Endothelial cell of umbilical vein (primary cell): ENCODE measurements at regions not wholly inside any gene's neighbourhood (a gene's known extent, or its start where the extent isn't known, plus 50 kb on each side); places are given as distances from the start of the nearest gene placed in this dataset.

Experiments
- EZH2 ChIP-seq: IDR thresholded peaks from 2 replicates; pipeline ENCODE4 v1.6.1; 2012; ENCODE audit warnings: borderline replicate concordance, low read depth, mild to moderate bottlenecking, moderate library complexity, low read length, inconsistent platforms; ENCODE audit not compliant: severe bottlenecking
- POLR2A ChIP-seq: IDR thresholded peaks from 2 replicates; pipeline ENCODE4 v1.6.1; 2012; ENCODE audit warnings: low read depth, mild to moderate bottlenecking, control low read depth, low read length
- TF ChIP-seq, protein P1 (sequence below): IDR thresholded peaks from 2 replicates; pipeline ENCODE4 v1.6.1; 2011; ENCODE audit not compliant: insufficient read depth, insufficient read length
- TF ChIP-seq, protein P2 (sequence below), 2 donors: IDR thresholded peaks; 1 replicate in 1 of 2; 2 replicates in 1 of 2; pipeline ENCODE4 v1.5.1; 2011; ENCODE audit warnings: low read length in 2 of 2, mild to moderate bottlenecking in 2 of 2, moderate library complexity in 2 of 2, control low read depth in 1 of 2, inconsistent platforms in 1 of 2, low read depth in 1 of 2; ENCODE audit not compliant: insufficient read depth in 1 of 2; ENCODE audit errors: extremely low read depth in 1 of 2

DNA sequence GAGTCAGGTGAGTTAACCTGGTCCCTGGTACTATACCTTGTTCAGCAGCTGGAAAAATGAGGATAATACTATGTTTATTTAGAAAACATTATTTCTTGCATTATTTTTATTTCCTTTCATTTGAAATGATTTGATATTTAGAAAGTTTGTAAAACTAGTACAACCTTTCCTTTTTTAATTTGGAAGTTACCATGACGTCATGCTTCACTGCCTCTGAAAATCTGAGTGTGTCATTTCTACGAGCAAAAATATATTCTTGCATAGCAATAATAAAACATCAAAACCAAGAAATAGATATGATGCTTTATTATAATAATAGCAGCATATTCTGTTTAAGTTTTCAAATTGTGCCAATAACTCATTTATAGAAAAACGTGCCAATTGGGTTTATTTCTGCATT lies 1445.0 kb upstream of the RAG2 start:
- TF ChIP-seq POLR2A (no peak), EZH2 (no peak)
- TF ChIP-seq, protein P1, sequence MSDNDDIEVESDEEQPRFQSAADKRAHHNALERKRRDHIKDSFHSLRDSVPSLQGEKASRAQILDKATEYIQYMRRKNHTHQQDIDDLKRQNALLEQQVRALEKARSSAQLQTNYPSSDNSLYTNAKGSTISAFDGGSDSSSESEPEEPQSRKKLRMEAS = no peak
- TF ChIP-seq, protein P2, sequence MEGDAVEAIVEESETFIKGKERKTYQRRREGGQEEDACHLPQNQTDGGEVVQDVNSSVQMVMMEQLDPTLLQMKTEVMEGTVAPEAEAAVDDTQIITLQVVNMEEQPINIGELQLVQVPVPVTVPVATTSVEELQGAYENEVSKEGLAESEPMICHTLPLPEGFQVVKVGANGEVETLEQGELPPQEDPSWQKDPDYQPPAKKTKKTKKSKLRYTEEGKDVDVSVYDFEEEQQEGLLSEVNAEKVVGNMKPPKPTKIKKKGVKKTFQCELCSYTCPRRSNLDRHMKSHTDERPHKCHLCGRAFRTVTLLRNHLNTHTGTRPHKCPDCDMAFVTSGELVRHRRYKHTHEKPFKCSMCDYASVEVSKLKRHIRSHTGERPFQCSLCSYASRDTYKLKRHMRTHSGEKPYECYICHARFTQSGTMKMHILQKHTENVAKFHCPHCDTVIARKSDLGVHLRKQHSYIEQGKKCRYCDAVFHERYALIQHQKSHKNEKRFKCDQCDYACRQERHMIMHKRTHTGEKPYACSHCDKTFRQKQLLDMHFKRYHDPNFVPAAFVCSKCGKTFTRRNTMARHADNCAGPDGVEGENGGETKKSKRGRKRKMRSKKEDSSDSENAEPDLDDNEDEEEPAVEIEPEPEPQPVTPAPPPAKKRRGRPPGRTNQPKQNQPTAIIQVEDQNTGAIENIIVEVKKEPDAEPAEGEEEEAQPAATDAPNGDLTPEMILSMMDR (IDR thresholded peaks at IDR 0.05; ENCODE audit: extremely low read depth in 1 of 2, insufficient read depth in 1 of 2, low read depth in 1 of 2, low read length in 2 of 2) = no peak
